ENCODE measurements at regions not wholly inside any gene's neighbourhood (a gene's known extent, or its start where the extent isn't known, plus 50 kb on each side); places are given as distances from the start of the nearest gene placed in this dataset.

DNA sequence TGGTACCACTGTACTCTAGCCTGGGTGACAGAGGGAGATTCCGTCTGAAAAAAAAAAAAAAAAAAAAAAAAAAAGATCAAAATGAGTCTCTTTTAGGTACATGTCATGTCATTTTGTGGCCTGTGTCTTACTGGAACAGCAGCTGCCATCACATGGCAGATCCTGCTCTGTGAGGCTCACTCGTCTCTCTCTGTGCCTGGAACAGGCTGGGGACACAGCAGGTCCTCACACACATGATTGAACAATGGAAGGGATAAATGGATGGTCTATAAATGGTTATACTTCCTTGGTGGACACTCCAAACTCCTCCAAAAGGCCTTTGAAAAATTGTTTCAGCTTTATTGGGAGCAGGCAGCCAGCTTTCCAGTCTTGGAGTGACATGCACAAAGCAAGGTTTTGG lies 236.2 kb upstream of the COPS8 start:
- intact Hi-C loops (cut with DNase I) = no loop called here
- no peak for TF ChIP-seq CTCF (IDR thresholded peaks at IDR 0.05)
- H3K9me3 ChIP-seq = no peaks in the 10 kb centered on the region

DNA sequence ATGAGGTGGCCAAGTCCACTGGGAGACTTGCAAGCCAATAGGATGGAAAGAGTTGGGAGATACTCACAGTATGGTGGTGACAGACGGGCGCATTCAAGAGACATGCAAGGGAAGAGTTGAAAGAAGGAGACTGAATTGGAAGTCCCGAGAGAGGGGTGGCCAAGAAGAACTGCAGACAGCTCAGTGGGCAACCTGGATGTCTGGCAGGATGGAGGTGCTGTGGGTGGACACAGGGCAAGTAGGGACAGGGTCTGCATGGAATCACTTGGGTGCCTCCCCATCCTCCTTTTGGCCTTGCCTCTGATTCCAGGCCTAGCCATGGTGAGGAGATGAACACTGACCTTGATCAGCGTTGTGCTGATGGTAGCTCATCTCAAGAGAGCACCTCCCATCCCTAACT lies 235.7 kb upstream of the COPS8 start:
- intact Hi-C loops (cut with DNase I) = no loop called here
- no peaks in the 10 kb centered on the region for H3K27me3 ChIP-seq
- no peaks in the 10 kb centered on the region for H3K36me3 ChIP-seq
- H3K27ac ChIP-seq = no peak overlapping the region
- no peak overlapping the region for H3K9ac ChIP-seq (ENCODE audit: low read depth in 2 of 2, low read length in 2 of 2)
- DNase-seq = no peak
- H3K4me1 ChIP-seq = no peaks in the 10 kb centered on the region
- no peak for TF ChIP-seq CTCF (IDR thresholded peaks at IDR 0.05)
- no peaks in the 10 kb centered on the region for H3K9me3 ChIP-seq
- no peak overlapping the region for H3K4me3 ChIP-seq

More for the DNA sequence above, 236.2 kb upstream of the COPS8 start:
- Histone ChIP-seq H3K4me1 (no peaks in the 10 kb centered on the region), H3K9ac (ENCODE audit: low read depth in 2 of 2, low read length in 2 of 2) (no peak overlapping the region), H3K27me3 (no peaks in the 10 kb centered on the region), H3K36me3 (no peaks in the 10 kb centered on the region), H3K4me3 (no peak overlapping the region), H3K27ac (no peak overlapping the region)
- DNase-seq = no peak

DNA sequence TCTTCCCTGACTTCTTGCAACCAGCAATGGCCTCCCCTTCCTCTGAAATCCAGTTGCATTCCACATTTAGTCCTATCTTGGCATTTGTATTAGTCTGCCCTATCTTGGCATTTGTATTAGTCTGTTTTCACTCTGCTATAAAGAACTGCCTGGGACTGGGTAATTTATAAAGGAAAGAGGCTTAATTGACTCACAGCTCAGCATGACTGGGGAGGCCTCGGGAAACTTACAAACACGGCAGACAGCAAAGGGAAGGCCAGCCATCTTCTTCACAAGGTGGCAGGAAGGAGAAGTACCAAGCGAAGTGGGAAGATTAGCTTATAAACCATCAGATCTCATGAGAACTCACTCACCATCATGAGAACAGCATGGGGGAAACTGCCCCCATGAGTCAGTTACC lies 234.5 kb upstream of the COPS8 start:
- no peak overlapping the region for H3K9ac ChIP-seq (ENCODE audit: low read depth in 2 of 2, low read length in 2 of 2)

DNA sequence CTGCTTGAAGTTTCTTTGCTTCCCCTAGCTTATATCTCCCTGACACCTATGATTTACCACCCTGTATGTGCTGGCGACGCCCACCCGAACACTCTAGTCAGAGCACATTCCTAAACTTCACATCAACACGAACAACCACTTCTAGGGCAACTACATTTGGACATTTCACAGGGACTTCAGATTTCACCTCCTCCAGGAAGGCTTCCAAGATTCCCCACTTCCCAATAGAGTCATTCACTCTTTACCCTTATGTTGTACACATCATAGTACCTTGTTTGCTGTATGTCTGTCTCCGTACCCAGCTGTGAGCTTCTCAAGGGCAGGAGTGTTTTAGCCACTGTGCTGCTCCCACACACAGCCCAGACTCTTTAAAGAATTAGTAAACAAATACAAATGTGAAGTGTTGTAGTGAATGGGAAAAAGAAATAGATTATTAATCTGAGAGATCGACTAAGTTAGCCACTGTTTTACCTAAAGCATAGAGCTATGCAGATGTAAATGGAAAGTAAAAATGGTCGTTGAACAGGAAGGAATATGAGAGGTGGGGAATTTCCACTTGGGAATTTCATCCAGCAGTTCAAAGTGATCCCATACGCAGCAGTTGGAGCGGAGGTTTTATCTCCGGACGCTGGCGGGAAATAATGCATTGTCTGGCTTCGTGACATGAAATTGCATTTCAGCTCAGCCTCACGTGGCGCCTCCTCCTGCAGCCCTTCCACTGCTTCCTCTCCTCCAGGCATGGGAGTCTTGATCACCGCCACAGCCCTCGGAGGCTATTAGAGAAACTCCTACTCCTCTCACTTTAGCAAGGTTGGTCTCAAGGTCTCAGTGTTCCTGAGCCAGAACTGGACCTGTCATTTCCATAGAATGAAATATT lies 233.4 kb upstream of the COPS8 start:
- intact Hi-C loops (cut with DNase I) = no loop called here
- Histone ChIP-seq H3K9me3 (no peaks in the 10 kb centered on the region), H3K4me1 (no peaks in the 10 kb centered on the region), H3K9ac (ENCODE audit: low read depth in 2 of 2, low read length in 2 of 2) (no peak overlapping the region), H3K27me3 (no peaks in the 10 kb centered on the region), H3K36me3 (no peaks in the 10 kb centered on the region), H3K4me3 (no peak overlapping the region), H3K27ac (no peak overlapping the region)
- DNase-seq = no peak
- TF ChIP-seq CTCF (IDR thresholded peaks at IDR 0.05) = no peak

More for the DNA sequence above, 234.5 kb upstream of the COPS8 start:
- Histone ChIP-seq H3K27ac (no peak overlapping the region), H3K4me3 (no peak overlapping the region), H3K36me3 (no peaks in the 10 kb centered on the region), H3K9me3 (no peaks in the 10 kb centered on the region), H3K27me3 (no peaks in the 10 kb centered on the region), H3K4me1 (no peaks in the 10 kb centered on the region)
- intact Hi-C loops (cut with DNase I) = no loop called here
- no peak for DNase-seq
- TF ChIP-seq CTCF (IDR thresholded peaks at IDR 0.05) = no peak

GRCh38 chr2:236852977-236853374 lies 232.7 kb upstream of the COPS8 start:
- no peaks in the 10 kb centered on the region for H3K27me3 ChIP-seq
- H3K4me1 ChIP-seq = no peaks in the 10 kb centered on the region
- H3K36me3 ChIP-seq = no peaks in the 10 kb centered on the region
- H3K9ac ChIP-seq (ENCODE audit: low read depth in 2 of 2, low read length in 2 of 2) = no peak overlapping the region
- no peaks in the 10 kb centered on the region for H3K9me3 ChIP-seq
- no peak overlapping the region for H3K4me3 ChIP-seq
- no peak for TF ChIP-seq CTCF (IDR thresholded peaks at IDR 0.05)
- DNase-seq = no peak
- intact Hi-C loops (cut with DNase I) = no loop called here
- no peak overlapping the region for H3K27ac ChIP-seq
